ENCODE measurements at regions not wholly inside any gene's neighbourhood (a gene's known extent, or its start where the extent isn't known, plus 50 kb on each side); places are given as distances from the start of the nearest gene placed in this dataset.
A peak's percentile ranks its signal among the peaks of the same experiment; 100 is the strongest.

DNA sequence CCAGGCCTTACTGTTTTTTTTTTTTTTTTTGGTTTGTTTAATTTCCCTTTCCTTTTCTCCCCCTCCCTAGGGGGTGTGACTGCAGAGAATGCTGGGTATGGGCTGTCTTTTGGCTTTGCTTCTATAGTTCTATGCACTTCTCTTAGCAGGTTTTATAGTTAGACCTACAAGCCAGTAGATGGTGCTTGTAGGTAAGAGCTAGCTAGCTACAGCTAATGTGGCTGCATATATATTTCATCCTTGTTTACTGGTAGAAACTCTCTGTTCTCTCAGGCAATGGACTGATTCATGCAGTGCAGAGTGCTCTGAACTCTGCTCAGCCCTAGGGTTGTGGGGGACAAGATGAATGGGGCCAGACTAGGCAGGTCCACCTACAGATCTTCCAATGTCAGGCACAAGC, 246.4 kb downstream of the SH2D1A start:
- no peak overlapping the region for H3K4me3 Mint-ChIP-seq (ENCODE audit: low read depth)
- DNase-seq (ENCODE audit: low spot score, unreplicated experiment), result no peak
- H3K36me3 Mint-ChIP-seq (ENCODE audit: insufficient read depth), result no peaks in the 10 kb centered on the region
- no peaks in the 10 kb centered on the region for H3K27me3 Mint-ChIP-seq
- H3K4me1 Mint-ChIP-seq (ENCODE audit: low read depth), result peaks cover 2% of the 10 kb centered on the region
- no peak overlapping the region for H3K27ac Mint-ChIP-seq
- peaks cover 21% of the 10 kb centered on the region for H3K9me3 Mint-ChIP-seq (ENCODE audit: low read depth)
- TF ChIP-seq, protein P1, sequence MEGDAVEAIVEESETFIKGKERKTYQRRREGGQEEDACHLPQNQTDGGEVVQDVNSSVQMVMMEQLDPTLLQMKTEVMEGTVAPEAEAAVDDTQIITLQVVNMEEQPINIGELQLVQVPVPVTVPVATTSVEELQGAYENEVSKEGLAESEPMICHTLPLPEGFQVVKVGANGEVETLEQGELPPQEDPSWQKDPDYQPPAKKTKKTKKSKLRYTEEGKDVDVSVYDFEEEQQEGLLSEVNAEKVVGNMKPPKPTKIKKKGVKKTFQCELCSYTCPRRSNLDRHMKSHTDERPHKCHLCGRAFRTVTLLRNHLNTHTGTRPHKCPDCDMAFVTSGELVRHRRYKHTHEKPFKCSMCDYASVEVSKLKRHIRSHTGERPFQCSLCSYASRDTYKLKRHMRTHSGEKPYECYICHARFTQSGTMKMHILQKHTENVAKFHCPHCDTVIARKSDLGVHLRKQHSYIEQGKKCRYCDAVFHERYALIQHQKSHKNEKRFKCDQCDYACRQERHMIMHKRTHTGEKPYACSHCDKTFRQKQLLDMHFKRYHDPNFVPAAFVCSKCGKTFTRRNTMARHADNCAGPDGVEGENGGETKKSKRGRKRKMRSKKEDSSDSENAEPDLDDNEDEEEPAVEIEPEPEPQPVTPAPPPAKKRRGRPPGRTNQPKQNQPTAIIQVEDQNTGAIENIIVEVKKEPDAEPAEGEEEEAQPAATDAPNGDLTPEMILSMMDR (IDR thresholded peaks at IDR 0.05; ENCODE audit: unreplicated experiment), result no peak

DNA sequence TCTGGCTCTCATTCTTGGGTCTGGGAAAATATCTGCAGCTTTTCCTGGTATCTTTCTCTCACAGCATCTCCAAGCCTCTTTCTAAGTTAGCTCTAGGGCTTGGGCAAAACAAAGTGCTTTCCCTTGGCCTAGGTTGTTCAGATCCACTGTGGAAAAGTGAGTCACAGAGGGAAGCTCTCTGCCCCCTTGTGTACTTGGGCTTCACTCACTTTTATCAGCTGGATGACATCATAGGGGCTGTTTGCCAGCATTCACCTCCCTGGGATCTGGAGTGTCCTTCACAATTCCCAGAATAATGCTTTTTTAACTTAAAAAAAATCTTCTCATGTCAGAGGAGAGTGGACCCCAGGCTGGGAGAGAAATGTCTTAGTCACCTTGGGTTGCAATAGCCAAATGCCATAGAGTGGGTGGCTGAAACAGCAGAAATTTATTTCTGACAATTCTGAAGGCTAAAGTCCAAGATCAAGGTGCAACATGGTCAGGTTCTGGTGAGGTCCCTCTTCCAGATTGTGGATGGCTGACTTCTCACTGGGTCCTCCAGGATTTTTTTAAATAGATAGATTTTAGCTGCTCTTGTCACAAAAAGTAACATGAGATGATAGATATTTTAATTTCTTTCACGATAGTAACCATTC, 247.8 kb downstream of the SH2D1A start:
- H3K27ac Mint-ChIP-seq, result peak overlapping the region; percentile 67
- H3K27me3 Mint-ChIP-seq, result no peaks in the 10 kb centered on the region
- no peaks in the 10 kb centered on the region for H3K36me3 Mint-ChIP-seq (ENCODE audit: insufficient read depth)
- no peak for DNase-seq (ENCODE audit: low spot score, unreplicated experiment)
- no peak overlapping the region for H3K4me3 Mint-ChIP-seq (ENCODE audit: low read depth)
- peaks cover 18% of the 10 kb centered on the region for H3K9me3 Mint-ChIP-seq (ENCODE audit: low read depth)
- TF ChIP-seq, protein P1 (IDR thresholded peaks at IDR 0.05; ENCODE audit: unreplicated experiment), result no peak
- H3K4me1 Mint-ChIP-seq (ENCODE audit: low read depth), result peaks cover 2% of the 10 kb centered on the region

- no peak for DNase-seq (ENCODE audit: low spot score, unreplicated experiment)
- Mint-ChIP-seq H3K9me3 (ENCODE audit: low read depth) (no peaks in the 10 kb centered on the region), H3K36me3 (ENCODE audit: insufficient read depth) (no peaks in the 10 kb centered on the region), H3K4me1 (ENCODE audit: low read depth) (peaks cover 2% of the 10 kb centered on the region), H3K27ac (no peak overlapping the region), H3K4me3 (ENCODE audit: low read depth) (no peak overlapping the region), H3K27me3 (no peaks in the 10 kb centered on the region)
- TF ChIP-seq, protein P1 (IDR thresholded peaks at IDR 0.05; ENCODE audit: unreplicated experiment), result no peak
These were observed 259.1 kb downstream of the SH2D1A start for GRCh38 chrX:124605511-124605910.

DNA sequence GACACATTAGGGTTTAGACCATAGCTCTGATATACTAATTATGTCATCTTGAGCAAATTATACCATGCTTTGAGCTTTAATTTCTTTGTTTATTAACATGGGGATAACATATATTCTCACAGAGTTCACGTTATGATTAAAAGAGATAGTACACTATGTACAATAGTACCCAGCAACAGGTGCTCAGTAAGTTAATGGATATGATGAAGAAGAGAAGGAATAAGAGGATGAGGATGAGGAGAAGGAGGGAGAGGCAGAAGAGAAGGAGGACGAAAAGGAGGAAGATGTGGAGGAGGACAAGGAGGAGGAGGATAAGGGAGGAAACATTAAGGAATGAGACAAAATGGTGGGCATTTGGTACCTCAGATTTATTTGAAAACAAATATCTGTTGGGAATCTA, 260.4 kb downstream of the SH2D1A start:
- TF ChIP-seq, protein P1 (IDR thresholded peaks at IDR 0.05; ENCODE audit: unreplicated experiment), result no peak
- H3K4me1 Mint-ChIP-seq (ENCODE audit: low read depth), result peaks cover 2% of the 10 kb centered on the region
- DNase-seq (ENCODE audit: low spot score, unreplicated experiment), result no peak
- H3K4me3 Mint-ChIP-seq (ENCODE audit: low read depth), result no peak overlapping the region
- no peaks in the 10 kb centered on the region for H3K27me3 Mint-ChIP-seq
- H3K9me3 Mint-ChIP-seq (ENCODE audit: low read depth), result no peaks in the 10 kb centered on the region
- no peak overlapping the region for H3K27ac Mint-ChIP-seq
- no peaks in the 10 kb centered on the region for H3K36me3 Mint-ChIP-seq (ENCODE audit: insufficient read depth)

DNA sequence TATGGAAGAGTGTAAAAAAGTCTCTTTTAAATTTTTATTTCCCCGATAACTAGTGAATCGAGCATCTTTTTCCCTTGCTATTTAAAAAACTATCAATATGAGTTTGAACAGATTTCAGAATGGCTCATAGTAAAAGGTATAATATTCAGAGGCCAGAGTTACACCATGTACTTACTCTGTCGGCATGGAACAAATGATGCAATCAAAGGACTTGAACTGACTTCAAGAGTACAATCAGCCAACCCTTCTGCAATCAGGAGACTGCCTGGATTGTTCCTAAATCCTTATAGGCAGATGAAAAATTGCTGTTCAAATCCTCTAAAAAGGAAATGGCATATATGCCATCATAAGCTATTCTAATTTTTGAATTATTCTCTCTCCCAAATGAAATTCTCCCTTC, 273.3 kb downstream of the SH2D1A start:
- no peaks in the 10 kb centered on the region for H3K27me3 Mint-ChIP-seq
- no peak overlapping the region for H3K27ac Mint-ChIP-seq
- DNase-seq (ENCODE audit: low spot score, unreplicated experiment), result no peak
- H3K4me1 Mint-ChIP-seq (ENCODE audit: low read depth), result no peaks in the 10 kb centered on the region
- H3K36me3 Mint-ChIP-seq (ENCODE audit: insufficient read depth), result no peaks in the 10 kb centered on the region
- no peak overlapping the region for H3K4me3 Mint-ChIP-seq (ENCODE audit: low read depth)
- TF ChIP-seq, protein P1 (IDR thresholded peaks at IDR 0.05; ENCODE audit: unreplicated experiment), result no peak
- H3K9me3 Mint-ChIP-seq (ENCODE audit: low read depth), result no peaks in the 10 kb centered on the region
